GM10248 (cell line): ENCODE measurements at regions not wholly inside any gene's neighbourhood (a gene's known extent, or its start where the extent isn't known, plus 50 kb on each side); places are given as distances from the start of the nearest gene placed in this dataset.

Source experiments
- CTCF ChIA-PET: fragments of 300-600 bp; sonication (Branson Sonifier 250); formaldehyde crosslinking; extraction: SDS; loops from one replicate; lab custom pipeline; 2021; ENCODE audit warnings: antibody characterized with exemption; lab: Yijun Ruan, JAX
- POLR2A ChIA-PET: fragments of 350-650 bp; sonication (Branson Sonifier 250); formaldehyde crosslinking; extraction: SDS; loops from one replicate; lab custom pipeline; 2020; ENCODE audit warnings: antibody characterized with exemption; lab: Yijun Ruan, JAX
- DNase-seq: peaks from one replicate; pipeline ENCODE4 v3.0.0; 2012; ENCODE audit errors: extremely low spot score
- CTCF ChIP-seq: IDR thresholded peaks from 2 replicates; pipeline ENCODE4 v1.5.1; 2012; ENCODE audit warnings: mild to moderate bottlenecking, low read depth; ENCODE audit errors: extremely low read depth, missing control alignments, control extremely low read depth

DNA sequence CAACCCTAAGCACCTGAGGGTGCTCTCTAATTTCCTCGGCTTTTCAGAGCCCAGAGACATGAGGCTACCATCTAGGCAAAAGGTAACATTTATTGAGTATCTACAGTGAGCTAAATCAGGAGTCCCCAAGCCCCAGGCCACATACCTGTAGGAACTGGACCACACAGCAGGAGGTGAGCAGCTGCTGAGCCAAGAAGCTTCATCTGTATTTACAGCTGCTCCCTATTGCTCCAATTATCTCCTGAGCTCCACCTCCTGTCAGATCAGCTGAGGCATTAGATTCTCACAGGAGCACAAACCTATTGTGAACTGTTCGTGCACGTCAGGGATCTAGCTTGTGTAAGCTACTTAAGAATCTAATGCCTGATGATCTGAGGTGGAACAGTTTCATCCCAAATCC is 70.2 kb downstream of the RND3 start:
- no peak for DNase-seq
- TF ChIP-seq CTCF: no peak
- POLR2A ChIA-PET: no interaction called here
- CTCF ChIA-PET: no interaction called here

GRCh38 chr2:150415022-150415421 is 72.4 kb downstream of the RND3 start:
- CTCF ChIA-PET: no interaction called here
- POLR2A ChIA-PET: no interaction called here

GRCh38 chr2:150413910-150414309 is 73.6 kb downstream of the RND3 start:
- CTCF ChIA-PET: interaction anchor here (1.4 kb wide), 1 partner anchor 9 kb away, joined by 3 read pairs; no protein-coding TSS in a partner anchor
- TF ChIP-seq CTCF: no peak

More at GRCh38 chr2:150415022-150415421, 72.4 kb downstream of the RND3 start:
- no peak for DNase-seq
- TF ChIP-seq CTCF: no peak

GRCh38 chr2:150413366-150413765 is 74.1 kb downstream of the RND3 start:
- no peak for TF ChIP-seq CTCF
- no peak for DNase-seq
- POLR2A ChIA-PET: no interaction called here
- CTCF ChIA-PET: interaction anchor here (1.0 to 1.4 kb wide), 2 partner anchors 9 to 40 kb away, joined by 3 read pairs; no protein-coding TSS in a partner anchor

More at GRCh38 chr2:150413910-150414309, 73.6 kb downstream of the RND3 start:
- DNase-seq: no peak
- POLR2A ChIA-PET: no interaction called here

DNA sequence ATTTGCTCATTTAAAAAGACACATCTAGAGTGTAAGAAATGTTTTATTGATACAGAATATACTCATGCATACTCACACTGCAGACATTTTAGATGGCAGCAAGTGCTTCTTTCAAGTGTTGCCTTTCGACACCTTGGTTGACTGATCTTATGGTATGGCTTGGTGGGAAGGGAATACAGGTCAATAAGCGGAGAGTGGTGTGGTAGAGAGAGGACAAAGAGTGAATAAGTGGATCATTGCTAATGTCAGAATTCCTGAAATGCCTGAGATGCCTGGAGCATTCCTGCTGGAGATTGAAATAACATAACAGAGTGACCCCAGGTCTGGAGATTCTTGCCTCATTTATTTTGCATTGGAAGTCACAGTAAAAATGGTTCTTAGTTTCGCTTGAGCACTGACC is 76.7 kb downstream of the RND3 start:
- TF ChIP-seq CTCF: no peak
- CTCF ChIA-PET: no interaction called here
- no peak for DNase-seq
- POLR2A ChIA-PET: no interaction called here

DNA sequence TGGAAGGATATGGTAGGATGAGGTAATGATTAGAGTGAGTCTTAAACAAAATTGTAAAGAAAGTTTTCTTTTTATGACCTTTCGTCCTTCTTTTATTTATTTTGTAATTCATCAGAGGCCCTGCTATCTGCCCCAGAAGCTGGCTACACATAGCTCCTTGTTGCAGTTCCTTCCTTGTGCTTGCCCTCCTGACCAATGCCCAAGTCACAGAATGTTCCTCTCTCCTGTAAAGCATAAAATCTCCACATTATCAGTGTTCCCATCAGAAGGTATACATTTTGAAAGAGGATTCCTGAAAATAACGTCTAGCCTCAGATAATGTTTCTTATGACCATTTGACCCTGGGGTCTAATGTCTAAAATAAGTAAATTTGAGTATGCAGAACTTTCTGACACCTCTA is 78.3 kb downstream of the RND3 start:
- ChIA-PET POLR2A (no interaction called here), CTCF (no interaction called here)
- DNase-seq: no peak
- TF ChIP-seq CTCF: no peak
